Thyroid gland (tissue), 4 donors: ENCODE measurements at regions not wholly inside any gene's neighbourhood (a gene's known extent, or its start where the extent isn't known, plus 50 kb on each side); places are given as distances from the start of the nearest gene placed in this dataset.

Experiments used
- POLR2A ChIP-seq, 2 donors: fragments of 450-650 bp; IDR thresholded peaks; one replicate each; pipeline ENCODE4 v1.6.1; 2017; ENCODE audit warnings: antibody characterized with exemption in 2 of 2, mild to moderate bottlenecking in 2 of 2, moderate library complexity in 1 of 2
- TF ChIP-seq, protein P1 (sequence below), 6 experiments: fragments of 200-600 bp in 3 of 6; fragments of 450-650 bp in 3 of 6; sonication (generic) in 3 of 6; IDR thresholded peaks; one replicate each; pipeline ENCODE4 v1.5.1; 2016 to 2019; ENCODE audit warnings: antibody characterized with exemption in 6 of 6, mild to moderate bottlenecking in 2 of 6, inconsistent platforms in 1 of 6, moderate library complexity in 1 of 6

GRCh38 chr10:29132551-29133111, 156.2 kb upstream of the LYZL1 start:
- TF ChIP-seq, protein P1, sequence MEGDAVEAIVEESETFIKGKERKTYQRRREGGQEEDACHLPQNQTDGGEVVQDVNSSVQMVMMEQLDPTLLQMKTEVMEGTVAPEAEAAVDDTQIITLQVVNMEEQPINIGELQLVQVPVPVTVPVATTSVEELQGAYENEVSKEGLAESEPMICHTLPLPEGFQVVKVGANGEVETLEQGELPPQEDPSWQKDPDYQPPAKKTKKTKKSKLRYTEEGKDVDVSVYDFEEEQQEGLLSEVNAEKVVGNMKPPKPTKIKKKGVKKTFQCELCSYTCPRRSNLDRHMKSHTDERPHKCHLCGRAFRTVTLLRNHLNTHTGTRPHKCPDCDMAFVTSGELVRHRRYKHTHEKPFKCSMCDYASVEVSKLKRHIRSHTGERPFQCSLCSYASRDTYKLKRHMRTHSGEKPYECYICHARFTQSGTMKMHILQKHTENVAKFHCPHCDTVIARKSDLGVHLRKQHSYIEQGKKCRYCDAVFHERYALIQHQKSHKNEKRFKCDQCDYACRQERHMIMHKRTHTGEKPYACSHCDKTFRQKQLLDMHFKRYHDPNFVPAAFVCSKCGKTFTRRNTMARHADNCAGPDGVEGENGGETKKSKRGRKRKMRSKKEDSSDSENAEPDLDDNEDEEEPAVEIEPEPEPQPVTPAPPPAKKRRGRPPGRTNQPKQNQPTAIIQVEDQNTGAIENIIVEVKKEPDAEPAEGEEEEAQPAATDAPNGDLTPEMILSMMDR (IDR thresholded peaks at IDR 0.05): no peak
- no peak for TF ChIP-seq POLR2A (IDR thresholded peaks at IDR 0.05)
